ENCODE measurements at regions not wholly inside any gene's neighbourhood (a gene's known extent, or its start where the extent isn't known, plus 50 kb on each side); places are given as distances from the start of the nearest gene placed in this dataset.

- Histone ChIP-seq H3K4me3 (ENCODE audit: low read depth in 1 of 2, low read length in 1 of 2) (no peak overlapping the region), H3K27me3 (peaks cover 93% of the 10 kb centered on the region)
These were observed 2182.9 kb upstream of the TENM3 start for GRCh38 chr4:180060159-180060889.

GRCh38 chr4:180081072-180081471, 2162.1 kb upstream of the TENM3 start:
- H3K27ac ChIP-seq, result no peak overlapping the region
- H3K9me3 ChIP-seq, result no peaks in the 10 kb centered on the region
- H3K36me3 ChIP-seq, result no peaks in the 10 kb centered on the region
- TF ChIP-seq CTCF (IDR thresholded peaks at IDR 0.05), result no peak
- H3K4me1 ChIP-seq (ENCODE audit: control insufficient read depth in 1 of 2, insufficient read depth in 1 of 2, low read depth in 1 of 2, low read length in 1 of 2), result no peaks in the 10 kb centered on the region
- H3K4me3 ChIP-seq (ENCODE audit: low read depth in 1 of 2, low read length in 1 of 2), result no peak overlapping the region
- H3K27me3 ChIP-seq, result no peaks in the 10 kb centered on the region

More at GRCh38 chr4:180060159-180060889, 2182.9 kb upstream of the TENM3 start:
- no peak for TF ChIP-seq CTCF (IDR thresholded peaks at IDR 0.05)
- Histone ChIP-seq H3K36me3 (no peaks in the 10 kb centered on the region), H3K9me3 (no peaks in the 10 kb centered on the region), H3K4me1 (ENCODE audit: control insufficient read depth in 1 of 2, insufficient read depth in 1 of 2, low read depth in 1 of 2, low read length in 1 of 2) (no peaks in the 10 kb centered on the region), H3K27ac (no peak overlapping the region)

DNA sequence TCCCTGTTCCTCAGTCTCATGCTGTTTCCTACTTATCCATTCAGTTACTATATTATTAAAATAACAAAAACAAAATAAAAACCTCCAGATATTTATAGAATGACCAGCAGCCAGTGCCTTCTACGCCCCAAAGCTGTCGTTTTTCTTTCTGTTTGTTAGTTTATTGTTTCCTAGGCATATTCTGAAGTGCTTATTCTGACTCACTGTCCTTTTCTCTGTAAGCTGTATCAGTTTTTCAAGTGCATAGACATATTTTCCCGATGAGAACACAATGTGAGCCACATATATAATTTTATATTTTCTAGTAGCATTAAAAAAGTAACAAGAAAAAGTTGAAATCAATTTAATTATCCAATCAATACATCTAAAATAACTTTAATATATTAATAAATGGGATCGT, 2158.6 kb upstream of the TENM3 start:
- Histone ChIP-seq H3K27me3 (no peaks in the 10 kb centered on the region), H3K4me1 (ENCODE audit: control insufficient read depth in 1 of 2, insufficient read depth in 1 of 2, low read depth in 1 of 2, low read length in 1 of 2) (no peaks in the 10 kb centered on the region)
- no peak for TF ChIP-seq CTCF (IDR thresholded peaks at IDR 0.05)

DNA sequence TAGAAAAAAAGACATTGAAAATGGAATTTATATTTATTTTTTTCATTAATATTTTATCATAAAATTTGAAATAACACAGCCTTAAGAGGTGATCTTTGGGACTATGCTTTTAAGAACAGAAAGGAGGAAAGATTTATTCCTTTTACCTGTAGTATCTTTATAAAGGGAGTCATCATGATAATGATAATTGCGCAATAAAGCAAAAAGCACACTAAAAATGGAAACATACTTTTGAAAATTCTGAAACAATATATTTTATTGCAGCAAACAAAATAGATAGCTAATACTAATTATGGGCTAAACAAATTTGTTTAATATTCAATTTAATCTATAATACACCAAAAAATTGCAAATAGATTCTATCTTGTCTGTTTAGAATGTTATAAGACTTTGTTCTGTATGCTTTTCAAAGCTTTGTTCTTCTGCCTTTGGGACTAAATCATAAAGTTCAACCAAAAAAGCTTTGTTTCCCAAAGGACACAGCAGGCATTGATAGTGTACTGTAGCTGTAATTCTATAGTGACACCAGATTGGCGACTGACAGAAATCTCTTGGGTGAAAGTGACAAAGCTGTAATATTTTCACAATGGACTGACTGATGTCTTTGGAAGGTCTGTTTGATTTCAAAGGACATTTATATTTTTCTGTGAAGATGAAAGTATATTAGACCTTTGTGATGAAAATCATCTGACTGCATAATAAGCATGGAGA, 2156.6 kb upstream of the TENM3 start:
- no peak for TF ChIP-seq CTCF (IDR thresholded peaks at IDR 0.05)
- Histone ChIP-seq H3K27me3 (no peaks in the 10 kb centered on the region), H3K4me3 (ENCODE audit: low read depth in 1 of 2, low read length in 1 of 2) (no peak overlapping the region), H3K27ac (no peak overlapping the region), H3K4me1 (ENCODE audit: control insufficient read depth in 1 of 2, insufficient read depth in 1 of 2, low read depth in 1 of 2, low read length in 1 of 2) (no peaks in the 10 kb centered on the region), H3K9me3 (no peaks in the 10 kb centered on the region), H3K36me3 (no peaks in the 10 kb centered on the region)

More for the DNA sequence above, 2158.6 kb upstream of the TENM3 start:
- H3K36me3 ChIP-seq, result no peaks in the 10 kb centered on the region
- H3K9me3 ChIP-seq, result no peaks in the 10 kb centered on the region
- H3K4me3 ChIP-seq (ENCODE audit: low read depth in 1 of 2, low read length in 1 of 2), result no peak overlapping the region
- H3K27ac ChIP-seq, result no peak overlapping the region

- no peaks in the 10 kb centered on the region for H3K27me3 ChIP-seq
- no peaks in the 10 kb centered on the region for H3K4me1 ChIP-seq (ENCODE audit: control insufficient read depth in 1 of 2, insufficient read depth in 1 of 2, low read depth in 1 of 2, low read length in 1 of 2)
- no peaks in the 10 kb centered on the region for H3K36me3 ChIP-seq
- H3K9me3 ChIP-seq, result no peaks in the 10 kb centered on the region
- H3K27ac ChIP-seq, result no peak overlapping the region
- TF ChIP-seq CTCF (IDR thresholded peaks at IDR 0.05), result no peak
- H3K4me3 ChIP-seq (ENCODE audit: low read depth in 1 of 2, low read length in 1 of 2), result no peak overlapping the region
These were observed 2144.6 kb upstream of the TENM3 start for GRCh38 chr4:180098586-180098985.
